ENCODE measurements at regions not wholly inside any gene's neighbourhood (a gene's known extent, or its start where the extent isn't known, plus 50 kb on each side); places are given as distances from the start of the nearest gene placed in this dataset.
"Not testable (repeated sequence)": the region's sequence is repeated elsewhere in the genome, so short reads cannot be mapped to it uniquely, and the experiment has no call there.

- no peak for DNase-seq (ENCODE audit: low read depth)
Observed at GRCh38 chr22:42217752-42218280, 52.6 kb downstream of the TCF20 start.

GRCh38 chr22:42217019-42217751, 53.3 kb downstream of the TCF20 start:
- DNase-seq (ENCODE audit: low read depth) = no peak

- no peak for DNase-seq (ENCODE audit: low read depth)
Observed at GRCh38 chr22:42214633-42215415, 55.6 kb downstream of the TCF20 start.

GRCh38 chr22:42208362-42208761, 62.1 kb downstream of the TCF20 start:
- no peak for DNase-seq (ENCODE audit: low read depth)

- DNase-seq (ENCODE audit: low read depth) = no peak
Observed at GRCh38 chr22:42207918-42208317, 62.5 kb downstream of the TCF20 start.

DNA sequence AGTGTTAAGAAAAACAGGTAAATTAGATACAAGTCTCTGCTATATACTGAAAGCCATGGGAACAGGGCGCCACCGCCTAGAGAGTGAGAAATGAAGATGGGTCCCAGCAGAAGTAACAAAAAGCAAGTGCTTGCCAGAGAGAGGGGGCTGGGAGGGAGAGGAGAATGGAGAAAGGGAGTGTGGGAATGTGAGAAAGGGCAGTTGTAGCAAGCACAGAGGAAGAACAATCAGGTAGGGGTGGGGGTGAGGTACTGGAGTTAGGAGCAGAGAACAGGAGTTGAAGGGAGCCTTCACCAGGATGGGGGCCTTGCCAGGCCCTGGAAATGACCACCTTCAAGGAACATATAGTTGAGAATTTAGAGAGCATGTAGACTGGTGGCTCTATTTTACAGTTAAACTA, 66.8 kb downstream of the TCF20 start:
- DNase-seq (ENCODE audit: low read depth) = no peak

DNA sequence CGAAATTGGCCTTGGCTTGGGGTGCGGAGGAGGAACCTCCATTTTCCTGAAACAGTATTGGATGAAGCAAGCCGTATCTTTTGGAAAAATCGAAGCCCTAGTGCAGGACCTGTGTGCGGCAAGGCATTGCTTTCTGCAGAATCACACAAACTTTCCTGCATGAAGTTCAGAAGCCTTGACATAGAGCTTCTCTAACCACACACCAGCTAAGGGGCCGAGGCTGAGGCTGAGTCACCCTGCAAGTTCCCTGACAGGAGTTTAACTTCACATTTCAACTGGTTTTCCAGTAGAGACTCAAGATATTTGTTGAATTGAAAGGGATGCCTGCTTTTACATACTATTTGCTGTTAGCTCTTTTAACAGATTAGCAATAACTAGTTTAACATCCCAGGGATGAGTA, 67.8 kb downstream of the TCF20 start:
- DNase-seq (ENCODE audit: low read depth) = peak; percentile 25

GRCh38 chr22:42202048-42202447, 68.4 kb downstream of the TCF20 start:
- DNase-seq (ENCODE audit: low read depth) = no peak

DNA sequence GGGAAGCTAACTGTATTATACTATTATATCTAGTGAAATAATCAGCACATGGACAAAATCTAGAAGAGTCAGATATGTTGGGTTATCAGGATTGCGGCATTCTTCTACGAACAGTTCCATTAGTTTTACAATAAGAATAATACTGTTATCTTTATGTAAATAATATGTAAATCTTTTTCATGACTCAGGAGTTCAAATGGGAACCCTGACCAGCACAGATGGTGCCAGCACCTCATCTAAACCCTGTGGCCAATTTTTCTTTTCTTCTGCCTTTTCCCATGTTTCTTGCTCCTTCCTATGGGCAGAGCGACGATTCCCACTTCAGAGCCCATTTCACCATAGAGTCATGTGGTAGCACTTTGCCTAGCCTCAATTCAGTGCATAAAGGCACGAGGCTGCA, 68.4 kb upstream of the CYP2D6 start:
- no peak for DNase-seq (ENCODE audit: low read depth)

- DNase-seq (ENCODE audit: low read depth) = no peak
Observed at GRCh38 chr22:42198226-42198625, 67.6 kb upstream of the CYP2D6 start.

DNA sequence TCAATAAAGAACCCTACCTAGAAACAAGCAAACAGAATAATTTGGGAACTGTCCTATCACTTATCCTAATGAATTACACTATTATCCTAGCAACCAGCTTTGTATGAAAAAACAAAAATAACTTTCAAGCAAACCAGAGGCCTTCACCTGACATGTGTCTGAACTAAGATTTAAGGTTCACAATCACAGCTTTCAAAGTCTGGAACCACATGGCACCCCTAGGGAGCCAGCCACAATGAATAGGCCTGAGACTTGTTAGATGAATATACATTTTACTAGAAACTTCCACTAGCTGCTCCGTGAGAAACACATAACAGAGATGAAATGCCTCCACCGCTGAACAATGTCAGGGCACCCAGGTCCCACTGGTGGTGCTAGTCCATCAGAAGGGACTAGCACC, 65.8 kb upstream of the CYP2D6 start:
- no peak for DNase-seq (ENCODE audit: low read depth)

DNA sequence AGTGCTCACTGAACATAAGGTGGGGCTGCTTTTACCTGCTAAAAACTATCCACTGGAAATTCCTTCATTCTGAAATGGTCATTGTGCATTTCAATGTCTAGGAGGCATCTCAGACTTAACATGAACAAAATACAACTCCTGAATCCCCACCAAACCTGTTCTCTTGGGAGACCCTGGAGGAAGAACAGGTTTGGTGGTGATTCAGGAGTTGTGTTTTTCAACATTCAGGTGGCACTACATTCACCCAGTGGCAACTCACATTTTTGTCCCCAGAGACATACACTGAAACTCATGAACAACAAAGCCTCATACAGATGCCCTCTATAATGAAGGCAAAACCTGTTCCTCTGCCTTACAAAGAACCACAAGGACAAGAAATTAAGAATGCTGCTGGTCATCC, 64.3 kb upstream of the CYP2D6 start:
- DNase-seq (ENCODE audit: low read depth) = no peak

DNA sequence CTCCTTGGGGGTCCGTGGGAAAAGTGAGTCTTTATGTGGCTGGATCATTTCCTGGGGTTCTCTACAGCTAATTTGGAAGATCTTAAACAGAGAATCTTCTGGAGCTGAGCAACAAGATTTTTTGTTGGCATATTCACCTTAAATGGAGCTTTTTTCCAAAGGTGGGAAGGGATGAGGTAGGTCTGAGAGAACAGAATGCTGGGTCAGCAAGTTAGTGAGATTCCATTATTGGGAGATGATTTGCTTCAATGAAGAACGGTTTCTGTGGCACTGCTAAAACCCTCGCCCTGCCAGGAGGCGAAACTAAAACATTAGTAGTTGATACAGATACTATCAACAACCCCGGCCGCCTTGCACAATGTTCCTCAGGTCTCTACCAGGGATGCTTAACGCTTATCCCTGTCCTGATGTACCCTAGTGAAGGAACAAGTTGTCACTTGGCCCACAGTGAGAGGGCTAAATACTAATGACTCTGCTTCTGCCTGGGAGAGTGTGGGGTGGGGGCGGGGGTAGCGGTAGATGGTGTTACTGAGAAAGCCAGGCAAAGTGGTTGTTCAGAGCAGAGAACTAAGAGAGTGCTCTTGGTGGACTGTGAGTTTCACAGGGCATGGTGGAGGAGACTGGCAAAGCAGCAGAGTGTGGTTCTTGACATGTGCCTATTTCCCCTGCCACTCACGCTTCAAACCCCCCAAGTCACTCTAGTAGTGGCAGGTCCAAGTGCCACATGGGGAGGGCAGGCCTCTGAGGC, 63.7 kb upstream of the CYP2D6 start:
- no peak for DNase-seq (ENCODE audit: low read depth)

DNA sequence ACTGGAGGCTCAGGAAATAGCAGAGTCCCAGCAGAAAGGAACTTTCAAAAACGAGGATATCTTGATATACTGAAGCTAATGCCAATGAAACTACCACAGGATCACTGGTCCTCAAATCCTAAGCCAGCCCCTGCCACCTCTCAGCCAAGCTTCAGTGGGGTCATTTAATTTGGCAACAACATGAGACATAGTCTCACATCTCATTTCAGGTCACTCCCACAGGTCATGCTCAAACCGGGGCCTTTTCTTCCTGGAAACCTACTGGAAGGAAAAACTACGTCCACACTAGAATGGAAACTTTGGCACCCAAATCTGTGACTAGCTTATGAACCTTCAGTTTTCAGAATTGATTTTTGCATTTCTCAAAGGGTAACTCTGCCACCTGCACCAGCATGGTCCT, 61.9 kb upstream of the CYP2D6 start:
- DNase-seq (ENCODE audit: low read depth) = no peak

GRCh38 chr22:42190274-42190673, 59.7 kb upstream of the CYP2D6 start:
- no peak for DNase-seq (ENCODE audit: low read depth)

DNA sequence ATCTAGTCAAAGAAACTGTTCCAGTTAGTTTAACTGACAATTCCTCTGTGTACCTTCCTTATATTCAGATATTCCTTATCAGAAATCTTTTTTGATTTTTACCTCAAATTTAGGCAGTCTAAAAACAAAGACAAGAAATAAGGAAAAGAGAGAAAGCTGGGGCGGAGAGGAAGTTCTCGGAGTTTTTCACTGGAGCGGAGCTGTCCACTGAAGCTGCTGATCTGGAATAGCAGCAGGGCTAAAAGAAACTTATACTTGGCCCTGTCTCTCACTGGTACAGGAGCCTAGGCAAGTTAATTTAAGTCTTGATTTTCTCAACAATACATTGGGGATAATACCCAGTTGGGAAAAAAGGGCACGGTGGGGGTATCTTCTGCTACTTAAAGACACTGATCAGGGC, 59.2 kb upstream of the CYP2D6 start:
- DNase-seq (ENCODE audit: low read depth) = no peak

DNA sequence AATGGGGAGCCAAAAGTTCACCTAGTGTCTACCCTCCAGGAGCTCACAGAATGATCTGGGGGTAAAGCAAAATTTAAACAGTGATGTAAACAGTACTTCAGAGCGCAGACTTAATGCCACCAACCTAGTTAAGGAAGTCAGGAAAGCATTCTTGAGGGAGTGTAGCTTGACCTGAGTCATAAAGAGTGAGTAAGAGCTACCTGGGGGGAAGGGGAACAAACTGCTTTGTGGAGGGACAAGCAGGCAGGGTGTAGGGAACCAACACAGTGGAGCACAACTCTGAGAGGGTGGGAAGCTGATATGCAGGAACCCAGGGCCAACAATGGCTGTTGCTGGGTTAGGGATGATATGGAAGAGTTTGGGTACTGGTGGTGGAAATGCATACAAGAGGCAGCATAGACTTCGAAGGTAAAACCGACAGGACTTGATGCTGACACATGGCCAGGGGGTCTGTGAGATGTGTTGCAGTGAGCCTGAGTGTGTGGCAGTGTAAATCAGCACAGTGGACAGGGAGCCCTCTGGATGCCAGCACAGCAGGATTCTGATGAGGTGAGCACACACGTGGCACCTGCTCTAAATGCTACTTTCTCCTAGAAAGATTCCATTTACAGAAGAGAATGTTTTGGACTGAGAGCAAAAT, 58.3 kb upstream of the CYP2D6 start:
- peak; percentile 80 for DNase-seq (ENCODE audit: low read depth)

- no peak for DNase-seq (ENCODE audit: low read depth)
Observed at GRCh38 chr22:42187646-42188045, 57.0 kb upstream of the CYP2D6 start.

GRCh38 chr22:42185915-42186439, 55.4 kb upstream of the CYP2D6 start:
- no peak for DNase-seq (ENCODE audit: low read depth)

DNA sequence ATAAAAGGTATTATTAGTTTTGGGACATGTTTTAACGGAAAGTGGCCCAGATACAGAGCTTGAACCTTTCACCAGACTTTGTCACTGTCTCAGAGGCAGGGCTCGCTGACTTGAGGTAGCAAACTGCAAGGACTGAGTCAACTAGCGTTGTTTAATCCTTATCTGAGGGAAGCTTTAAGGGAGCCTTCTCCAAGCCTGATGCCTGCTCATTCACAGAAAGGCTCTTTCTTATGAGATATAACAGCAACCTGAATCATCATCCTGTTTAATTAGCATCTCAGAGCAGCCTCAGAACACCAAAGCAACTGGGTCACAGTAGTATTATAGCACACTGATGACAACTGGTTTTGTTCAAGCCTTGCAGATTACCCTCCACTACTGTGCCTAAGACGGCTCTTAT, 54.2 kb upstream of the CYP2D6 start:
- DNase-seq (ENCODE audit: low read depth) = no peak

GRCh38 chr22:42183461-42184059, 53.0 kb upstream of the CYP2D6 start:
- not testable (repeated sequence) for DNase-seq (ENCODE audit: low read depth)
